OCI-M2 (cell line): ENCODE measurements at regions not wholly inside any gene's neighbourhood (a gene's known extent, or its start where the extent isn't known, plus 50 kb on each side); places are given as distances from the start of the nearest gene placed in this dataset.
"Not testable (repeated sequence)": the region's sequence is repeated elsewhere in the genome, so short reads cannot be mapped to it uniquely, and the experiment has no call there.

Experiments used
- DNase-seq: peaks from one replicate; lab custom pipeline; 2025; ENCODE audit not compliant: unreplicated experiment; lab: John Stamatoyannopoulos, UW

DNA sequence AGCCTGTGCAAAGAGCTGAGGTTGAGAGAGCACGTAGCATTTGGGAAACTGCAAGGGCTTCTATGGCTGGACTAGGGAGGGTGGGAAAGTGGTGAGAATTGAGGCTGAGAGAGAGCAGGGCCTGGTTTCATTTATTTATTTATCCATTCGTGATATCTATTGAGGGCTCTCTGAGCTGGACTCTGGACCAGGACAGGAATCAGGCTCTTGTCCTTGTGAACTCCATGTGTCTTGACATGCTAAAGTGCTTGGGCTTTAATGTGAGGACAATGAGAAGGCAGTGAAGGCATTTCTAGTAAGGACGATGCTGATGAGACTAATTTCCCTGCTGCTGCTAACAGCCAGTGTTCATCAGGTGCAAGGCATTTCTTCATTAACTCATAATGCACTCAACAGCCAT, 95.9 kb upstream of the KLF4 start:
- no peak for DNase-seq

DNA sequence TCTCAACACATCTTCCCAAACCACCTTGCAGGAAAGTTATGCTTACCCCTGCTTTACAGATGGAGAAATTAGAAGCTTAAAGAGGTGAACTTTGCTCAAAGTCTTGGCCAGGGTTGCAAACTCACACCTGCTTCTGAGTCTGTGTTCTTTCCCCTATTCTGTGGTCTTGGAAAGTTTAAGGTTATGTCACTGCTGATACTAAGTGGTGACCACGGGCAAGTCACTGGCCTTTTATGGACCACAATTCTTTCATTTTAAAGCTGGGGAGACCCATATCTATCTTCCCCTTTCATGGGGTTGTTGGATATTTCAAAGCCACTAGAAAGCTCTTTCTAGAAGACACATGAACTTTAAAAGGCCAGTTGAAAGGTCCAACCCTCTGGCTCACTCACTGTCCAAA, 95.4 kb upstream of the KLF4 start:
- no peak for DNase-seq

- DNase-seq = no peak
Measured at GRCh38 chr9:107584186-107584585, 94.6 kb upstream of the KLF4 start.

DNA sequence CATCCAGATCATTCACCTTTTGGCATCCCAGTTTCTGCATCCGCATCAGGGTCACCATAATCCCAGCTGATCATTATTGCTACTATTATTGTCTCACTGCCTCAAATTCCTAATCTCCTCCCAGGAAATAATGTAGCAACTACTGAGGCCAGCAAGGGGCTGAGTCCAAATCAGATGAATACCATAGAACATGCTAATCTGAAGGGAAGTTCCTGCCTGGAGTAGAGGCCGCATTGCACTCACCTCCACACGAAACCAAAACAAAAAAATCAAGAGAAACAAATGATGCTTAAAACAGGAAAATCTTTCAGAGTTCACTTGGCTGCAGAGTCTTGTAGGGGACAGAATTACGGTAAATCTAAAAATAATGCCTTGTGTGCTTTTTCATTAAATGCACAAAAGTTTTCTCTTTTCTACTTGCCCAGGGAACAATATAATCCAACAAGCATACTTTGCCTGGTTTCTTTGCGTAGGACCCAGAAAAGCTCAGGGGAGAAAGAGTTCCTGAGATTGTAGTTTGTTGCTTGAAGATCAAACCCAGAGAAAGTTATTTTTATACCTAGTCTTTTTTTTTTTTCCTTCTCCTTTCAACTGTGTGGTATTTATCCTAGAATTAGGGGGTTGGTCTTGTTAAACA, 87.7 kb upstream of the KLF4 start:
- DNase-seq = no peak

DNA sequence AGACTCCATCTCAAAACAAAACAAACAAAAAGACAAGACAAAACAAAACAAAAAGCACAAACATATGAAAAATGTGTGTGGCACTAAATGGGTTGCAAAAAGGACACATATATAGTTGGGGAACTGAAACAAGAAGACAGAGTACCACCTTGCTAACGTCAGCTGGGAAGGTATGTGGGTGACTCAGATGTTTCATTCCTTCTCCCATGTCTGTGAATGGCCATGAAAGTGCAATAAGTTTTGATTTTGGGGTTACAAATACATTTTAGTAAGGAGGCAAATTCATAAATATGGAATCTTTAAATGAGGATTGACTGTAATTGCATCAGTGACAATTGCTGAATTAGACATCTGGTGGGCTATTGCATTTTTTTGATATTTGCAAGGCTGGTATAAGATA, 81.6 kb upstream of the KLF4 start:
- DNase-seq = no peak

DNA sequence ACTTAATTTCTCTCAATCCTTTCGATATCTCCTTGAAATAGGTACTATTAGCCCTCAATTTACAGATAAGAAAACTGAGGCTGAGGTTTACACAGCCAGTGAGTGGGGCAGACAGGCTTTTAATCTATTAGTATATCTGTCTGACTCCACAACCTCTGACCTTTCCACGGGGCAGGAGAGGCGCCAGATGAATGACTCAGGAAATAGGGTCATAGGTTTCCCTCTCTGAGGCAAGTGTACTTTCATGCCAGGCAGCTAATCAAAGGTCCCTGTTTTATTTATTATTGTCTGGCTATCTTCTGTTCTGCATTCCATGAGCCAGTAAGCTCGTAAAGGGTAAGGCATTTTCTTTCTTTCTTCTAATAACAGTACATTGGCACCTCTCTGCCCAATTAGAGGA, 79.6 kb upstream of the KLF4 start:
- DNase-seq = no peak

DNA sequence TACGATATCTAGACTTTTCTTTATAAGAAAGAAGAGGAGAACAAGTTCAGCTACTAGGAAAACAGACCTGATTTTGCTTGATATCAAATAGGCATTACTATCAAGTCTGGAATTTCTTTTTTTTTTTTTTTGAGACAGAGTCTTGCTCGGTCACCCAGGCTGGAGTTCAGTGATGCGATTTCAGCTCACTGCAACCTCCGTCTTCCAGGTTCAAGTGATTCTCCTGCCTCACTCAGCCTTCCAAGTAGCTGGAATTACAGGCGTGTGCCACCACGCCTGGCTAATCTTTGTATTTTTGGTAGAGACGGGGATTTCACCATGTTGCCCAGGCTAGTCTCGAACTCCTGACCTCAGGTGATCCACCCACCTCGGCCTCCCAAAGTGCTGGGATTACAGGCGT, 78.8 kb upstream of the KLF4 start:
- DNase-seq = not testable (repeated sequence)

DNA sequence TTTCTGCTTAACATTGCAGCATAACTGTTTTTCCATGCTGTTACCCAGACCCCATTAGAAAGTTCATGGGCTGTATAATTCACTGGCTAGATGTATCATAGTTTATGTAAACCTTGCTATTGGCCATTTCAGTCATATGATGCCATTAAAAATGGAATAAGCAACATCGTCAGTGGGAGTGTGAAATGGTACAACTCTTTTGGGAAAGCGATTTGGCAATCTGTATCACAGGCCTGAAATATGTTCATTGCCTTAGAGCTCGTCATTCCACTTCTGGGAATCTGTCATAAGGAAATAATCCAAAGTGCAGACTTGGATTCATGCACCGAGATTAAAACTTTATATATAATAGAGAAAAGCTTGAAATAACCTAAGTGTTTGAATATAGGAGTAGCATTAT, 77.9 kb upstream of the KLF4 start:
- no peak for DNase-seq

- no peak for DNase-seq
Measured at GRCh38 chr9:107566611-107567061, 77.1 kb upstream of the KLF4 start.

DNA sequence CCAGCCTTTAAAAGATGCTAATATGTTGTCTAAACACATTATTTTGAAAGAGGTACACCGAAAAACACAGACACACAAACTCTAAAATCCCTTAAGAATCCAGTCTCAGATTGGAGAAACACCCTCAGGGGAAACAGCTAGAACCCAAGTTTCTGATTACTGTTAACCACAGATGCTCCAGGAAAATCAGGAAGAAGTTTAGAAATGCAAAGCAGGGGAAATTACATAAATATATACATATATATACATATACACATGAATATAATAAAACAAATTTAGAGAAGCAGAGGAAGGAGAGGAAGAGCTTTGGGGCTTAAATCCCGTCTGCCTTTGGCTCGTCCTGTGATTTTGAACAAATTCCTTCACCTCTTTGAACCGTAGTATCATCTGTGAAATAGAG, 73.2 kb upstream of the KLF4 start:
- DNase-seq = no peak

DNA sequence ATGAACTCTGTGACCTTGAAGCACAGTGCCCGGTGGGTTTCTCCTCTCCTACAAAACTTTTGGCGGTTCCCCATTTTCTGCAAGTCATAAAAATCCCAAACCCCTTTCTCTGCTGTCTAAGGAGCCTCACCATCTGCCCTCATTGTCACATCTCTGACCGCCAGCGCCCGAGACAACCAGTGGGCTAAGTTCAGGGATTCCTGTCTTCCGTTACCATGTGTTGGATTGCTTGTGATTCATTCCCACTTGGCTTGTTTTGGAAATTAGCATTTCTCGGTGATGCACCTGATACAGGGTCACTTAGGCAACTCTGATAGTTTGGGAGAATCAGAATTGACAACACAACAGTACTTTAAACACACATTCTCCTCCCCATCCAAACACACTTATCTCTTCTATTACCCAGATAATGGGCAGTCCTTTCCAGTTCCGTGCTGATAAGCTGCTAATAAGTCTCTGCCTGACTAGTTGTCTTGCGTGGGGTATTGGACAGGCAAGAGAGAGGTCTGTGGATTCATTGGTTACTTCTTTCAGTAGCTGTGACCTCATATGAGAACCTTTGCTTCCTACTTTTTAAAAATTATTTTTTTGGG, 70.0 kb upstream of the KLF4 start:
- DNase-seq = no peak

GRCh38 chr9:107557236-107557990, 67.8 kb upstream of the KLF4 start:
- DNase-seq = no peak

DNA sequence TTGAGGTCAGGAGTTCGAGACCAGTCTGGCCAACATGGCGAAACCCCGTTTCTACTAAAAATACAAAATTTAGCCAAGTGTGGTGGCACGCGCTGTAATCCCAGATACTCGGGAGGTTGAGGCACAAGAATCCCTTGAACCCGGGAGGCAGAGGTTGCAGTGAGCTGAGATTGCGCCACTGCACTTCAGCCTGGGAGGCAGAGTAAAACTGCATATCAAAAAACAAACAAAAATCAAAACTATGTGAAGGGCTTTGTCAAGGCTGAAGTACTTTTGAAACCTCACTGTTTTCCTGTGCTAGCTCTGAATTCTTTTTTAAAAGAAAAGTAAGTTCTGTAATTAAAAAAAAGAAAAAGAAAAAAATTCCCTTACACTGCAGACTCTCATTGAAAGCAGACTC, 65.1 kb upstream of the KLF4 start:
- no peak for DNase-seq

DNA sequence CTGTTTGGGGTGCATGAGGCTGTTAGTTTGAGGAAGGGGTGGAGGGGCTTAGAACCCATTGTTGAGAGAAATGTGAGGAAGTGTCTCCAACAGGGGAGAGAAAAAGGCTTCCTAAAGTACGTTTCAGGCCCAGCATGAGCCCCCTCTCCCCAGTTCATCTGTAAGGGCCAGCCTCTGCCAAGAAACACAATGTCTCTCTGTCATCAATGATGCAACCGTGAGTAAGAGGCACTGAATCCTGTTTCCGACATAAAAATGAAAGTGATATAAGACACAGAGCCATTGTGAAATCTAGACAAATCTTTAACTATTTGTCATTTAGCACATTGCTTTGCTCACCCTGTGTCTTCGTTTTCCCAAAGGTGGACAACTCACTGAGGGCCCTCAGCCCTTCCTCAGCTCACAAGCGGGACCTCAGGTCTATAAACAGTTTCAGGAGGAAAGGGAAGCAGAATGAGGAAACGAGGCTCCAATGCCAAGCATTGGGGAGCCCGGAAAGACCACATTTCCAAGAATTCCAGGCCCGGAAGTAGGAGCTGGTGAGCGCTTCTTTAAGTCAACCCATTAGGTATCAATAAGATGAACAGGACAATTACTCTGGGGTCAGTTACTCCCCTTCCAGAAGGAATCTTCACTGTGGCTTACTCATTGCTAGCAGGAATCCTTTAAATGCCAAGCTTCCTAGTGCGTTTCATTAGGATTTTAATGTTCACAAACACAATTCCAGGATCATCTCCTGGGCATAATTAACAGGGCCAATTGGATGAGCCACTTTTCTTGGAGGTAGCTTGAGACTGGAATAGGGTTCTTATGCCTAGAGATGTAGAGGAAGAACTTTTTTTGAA, 59.0 kb upstream of the KLF4 start:
- no peak for DNase-seq

- DNase-seq = no peak
Measured at GRCh38 chr9:107547772-107548297, 58.3 kb upstream of the KLF4 start.

- no peak for DNase-seq
Measured at GRCh38 chr9:107547303-107547702, 57.7 kb upstream of the KLF4 start.

GRCh38 chr9:107546859-107547258, 57.3 kb upstream of the KLF4 start:
- no peak for DNase-seq

- DNase-seq = no peak
Measured at GRCh38 chr9:107545036-107545435, 55.5 kb upstream of the KLF4 start.

DNA sequence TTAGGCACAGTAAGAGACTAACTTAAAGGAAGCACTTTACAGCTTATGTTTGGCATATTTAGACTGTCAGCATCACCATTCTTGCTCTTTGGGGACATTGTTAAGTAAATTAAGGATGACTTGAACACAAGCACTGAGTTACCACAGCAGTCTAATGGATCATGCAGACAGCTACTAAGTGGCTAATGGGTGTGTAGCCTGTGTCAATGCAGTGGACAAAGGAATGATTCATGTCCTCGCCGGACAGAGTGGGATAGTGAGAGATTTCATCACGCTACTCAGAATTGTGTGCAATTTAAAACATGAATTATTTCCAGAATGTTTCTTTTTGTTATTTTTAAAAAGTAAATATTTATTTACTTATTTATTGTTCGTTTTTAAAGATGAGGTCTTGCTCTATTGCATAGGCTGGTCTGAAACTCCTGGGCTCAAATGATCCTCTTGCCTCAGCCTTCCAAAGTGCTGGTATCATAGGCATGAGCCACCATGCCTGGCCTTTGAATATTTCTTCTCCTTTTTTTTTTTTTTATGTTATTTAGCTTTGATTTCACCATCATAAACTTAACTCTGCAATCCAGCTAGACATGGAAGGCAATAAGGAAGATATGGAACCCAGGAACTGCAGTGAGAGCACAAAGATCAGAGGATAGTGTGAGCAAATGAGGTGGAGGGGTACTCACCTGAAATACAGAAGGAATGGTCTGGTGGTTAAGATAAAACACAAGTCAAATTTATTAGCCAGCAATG, 53.0 kb upstream of the KLF4 start:
- no peak for DNase-seq

- DNase-seq = no peak
Measured at GRCh38 chr9:107541523-107541922, 52.0 kb upstream of the KLF4 start.

- DNase-seq = no peak
Measured at GRCh38 chr9:107540164-107540561, 50.6 kb upstream of the KLF4 start.
